RWPE1 (cell line): ENCODE measurements at regions not wholly inside any gene's neighbourhood (a gene's known extent, or its start where the extent isn't known, plus 50 kb on each side); places are given as distances from the start of the nearest gene placed in this dataset.

ENCODE experiments used
- CTCF ChIA-PET: fragments of 350-600 bp; sonication (Branson Sonifier 250); formaldehyde crosslinking; extraction: SDS; loops from one replicate; lab custom pipeline; 2021; lab: Yijun Ruan, JAX
- POLR2A ChIA-PET: fragments of 400-600 bp; formaldehyde crosslinking; extraction: SDS; loops from one replicate; lab custom pipeline; 2020; ENCODE audit warnings: antibody characterized with exemption; ENCODE audit not compliant: low non-redundant PET; lab: Yijun Ruan, JAX
- DNase-seq: peaks from one replicate; pipeline ENCODE4 v3.0.0; 2012; ENCODE audit warnings: low spot score
- H3K27ac ChIP-seq: fragments of 450-650 bp; 2 replicates; pipeline ENCODE4 v1.5.1; 2017
- CTCF ChIP-seq: fragments of 450-650 bp; conservative IDR thresholded peaks from 2 replicates; pipeline ENCODE4 v1.5.1; 2017; ENCODE audit warnings: low read depth, mild to moderate bottlenecking

- TF ChIP-seq CTCF: no peak
- H3K27ac ChIP-seq: no peak overlapping the region
- ChIA-PET POLR2A (no interaction called here), CTCF (interaction anchor here (0.7 kb wide), 1 partner anchor 107 kb away, joined by 4 read pairs; no protein-coding TSS in a partner anchor)
- DNase-seq: no peak
Measured at GRCh38 chr18:29078273-29078672, 901.3 kb upstream of the CDH2 start.

- CTCF ChIA-PET: interaction anchor here (0.8 kb wide), 1 partner anchor 115 kb away, joined by 4 read pairs; no protein-coding TSS in a partner anchor
- DNase-seq: no peak
- POLR2A ChIA-PET: no interaction called here
- no peak for TF ChIP-seq CTCF
- H3K27ac ChIP-seq: no peak overlapping the region
Measured at GRCh38 chr18:29077344-29077743, 900.4 kb upstream of the CDH2 start.

GRCh38 chr18:29076645-29077044 is 899.7 kb upstream of the CDH2 start:
- DNase-seq: no peak
- ChIA-PET CTCF (interaction anchor here (0.8 kb wide), 1 partner anchor 115 kb away, joined by 4 read pairs; no protein-coding TSS in a partner anchor), POLR2A (no interaction called here)
- TF ChIP-seq CTCF: no peak
- no peak overlapping the region for H3K27ac ChIP-seq

- DNase-seq: no peak
- TF ChIP-seq CTCF: no peak
- CTCF ChIA-PET: no interaction called here
- POLR2A ChIA-PET: no interaction called here
- no peak overlapping the region for H3K27ac ChIP-seq
Measured at GRCh38 chr18:29074147-29074546, 897.2 kb upstream of the CDH2 start.

- no peak overlapping the region for H3K27ac ChIP-seq
- ChIA-PET POLR2A (no interaction called here), CTCF (no interaction called here)
- no peak for DNase-seq
- no peak for TF ChIP-seq CTCF
Measured at GRCh38 chr18:29071869-29072268, 894.9 kb upstream of the CDH2 start.

- ChIA-PET POLR2A (no interaction called here), CTCF (interaction anchor here (0.6 kb wide), 1 partner anchor 284 kb away, joined by 3 read pairs; no protein-coding TSS in a partner anchor)
- TF ChIP-seq CTCF: no peak
- DNase-seq: no peak
- no peak overlapping the region for H3K27ac ChIP-seq
Measured at GRCh38 chr18:29063346-29063745, 886.4 kb upstream of the CDH2 start.
